Karpas-422 (cell line): ENCODE measurements at regions not wholly inside any gene's neighbourhood (a gene's known extent, or its start where the extent isn't known, plus 50 kb on each side); places are given as distances from the start of the nearest gene placed in this dataset.
"Not testable (repeated sequence)": the region's sequence is repeated elsewhere in the genome, so short reads cannot be mapped to it uniquely, and the experiment has no call there.

Experiments
- DNase-seq: peaks from one replicate; pipeline ENCODE4 v3.0.0-alpha.2; 2015
- H2AFZ ChIP-seq: fragments of 200-600 bp; sonication (generic); 2 replicates; pipeline ENCODE4 v1.6.1; 2014; ENCODE audit warnings: antibody characterized with exemption, low read length, mixed read lengths
- H3K27ac ChIP-seq: fragments of 200-600 bp; sonication (generic); 2 replicates; pipeline ENCODE4 v1.5.1; 2014; ENCODE audit warnings: mild to moderate bottlenecking, low read length, moderate library complexity
- H3K27me3 ChIP-seq: fragments of 200-600 bp; sonication (generic); 2 replicates; pipeline ENCODE4 v1.6.1; 2014; ENCODE audit warnings: low read length, mixed read lengths
- H3K36me3 ChIP-seq: fragments of 200-600 bp; sonication (generic); 2 replicates; pipeline ENCODE4 v1.6.1; 2014; ENCODE audit warnings: low read length, mixed read lengths; ENCODE audit not compliant: insufficient read depth
- H3K4me1 ChIP-seq: fragments of 200-600 bp; sonication (generic); 2 replicates; pipeline ENCODE4 v1.6.1; 2014; ENCODE audit warnings: mild to moderate bottlenecking, low read length, mixed read lengths
- H3K4me2 ChIP-seq: fragments of 200-600 bp; sonication (generic); 2 replicates; pipeline ENCODE4 v1.6.1; 2014; ENCODE audit warnings: low read length, low read depth, mild to moderate bottlenecking; ENCODE audit not compliant: poor library complexity, severe bottlenecking
- H3K4me3 ChIP-seq: fragments of 200-600 bp; sonication (generic); 2 replicates; pipeline ENCODE4 v1.5.1; 2014; ENCODE audit warnings: mild to moderate bottlenecking, antibody characterized with exemption, low read length, mixed read lengths
- H3K79me2 ChIP-seq: fragments of 200-600 bp; sonication (generic); 2 replicates; pipeline ENCODE4 v1.6.1; 2014; ENCODE audit warnings: mild to moderate bottlenecking, low read length, mixed read lengths
- H3K9ac ChIP-seq: fragments of 200-600 bp; sonication (generic); 2 replicates; pipeline ENCODE4 v1.6.0; 2014; ENCODE audit warnings: low read length
- H3K9me2 ChIP-seq: fragments of 200-600 bp; sonication (generic), shearing (Covaris generic); replicated peaks from 2 replicates; pipeline ENCODE4 v1.6.0; 2014; ENCODE audit warnings: mild to moderate bottlenecking, low read length, moderate library complexity; ENCODE audit not compliant: insufficient read depth
- H3K9me3 ChIP-seq: fragments of 300-700, 200-600 bp; sonication (generic); 2 replicates; pipeline ENCODE4 v1.6.1; 2014; ENCODE audit warnings: low read length, mixed read lengths
- H4K20me1 ChIP-seq: fragments of 200-600 bp; sonication (generic); 2 replicates; pipeline ENCODE4 v1.6.1; 2014; ENCODE audit warnings: mild to moderate bottlenecking, antibody characterized with exemption, low read length, low read depth; ENCODE audit not compliant: insufficient read depth

DNA sequence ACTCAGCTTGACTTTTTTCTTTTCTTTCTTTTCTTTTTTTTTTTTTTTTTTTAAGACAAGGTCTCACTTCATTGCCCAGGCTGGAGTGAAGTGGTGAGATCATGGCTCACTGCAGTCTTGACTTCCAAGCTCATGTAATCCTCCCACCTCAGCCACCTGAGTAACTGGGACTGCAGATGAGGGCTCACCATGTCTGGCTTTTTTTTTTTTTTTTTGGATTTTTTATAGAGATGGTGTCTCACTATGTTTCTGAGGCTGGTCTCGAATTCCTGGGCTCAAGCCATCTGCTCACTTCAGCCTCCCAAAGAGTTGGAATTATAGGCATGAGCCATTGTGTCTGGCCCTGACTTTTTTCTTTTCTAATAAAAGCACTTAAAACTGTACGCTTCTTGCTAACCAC is 358.2 kb upstream of the IGFBP3 start:
- no peaks in the 10 kb centered on the region for H3K9me3 ChIP-seq
- no peak overlapping the region for H3K4me2 ChIP-seq
- no peaks in the 10 kb centered on the region for H3K27me3 ChIP-seq
- no peaks in the 10 kb centered on the region for H3K9me2 ChIP-seq
- no peaks in the 10 kb centered on the region for H3K36me3 ChIP-seq
- H3K4me3 ChIP-seq = no peak overlapping the region
- H3K4me1 ChIP-seq = no peaks in the 10 kb centered on the region
- no peak overlapping the region for H2AFZ ChIP-seq
- no peaks in the 10 kb centered on the region for H4K20me1 ChIP-seq
- H3K79me2 ChIP-seq = no peaks in the 10 kb centered on the region
- no peak overlapping the region for H3K27ac ChIP-seq
- H3K9ac ChIP-seq = no peak overlapping the region
- no peak for DNase-seq

DNA sequence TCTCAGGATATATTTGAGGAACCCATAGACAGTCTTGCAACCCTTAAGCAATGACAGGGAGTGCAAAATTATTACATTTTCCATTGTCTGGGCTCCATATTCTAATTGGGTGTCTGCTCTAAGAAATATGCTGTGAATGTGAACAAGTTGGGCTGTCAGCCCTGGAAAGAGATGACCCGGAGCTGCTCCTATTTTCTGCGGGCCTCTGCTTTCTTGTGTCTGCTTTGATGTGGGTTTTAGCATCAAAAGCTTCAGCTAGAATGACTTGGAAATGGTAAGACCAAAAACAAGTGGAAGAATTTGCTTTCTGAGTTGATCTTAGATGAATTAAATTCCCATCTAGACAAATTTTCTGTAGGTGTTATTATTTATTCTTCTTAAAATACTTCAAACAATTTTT is 343.6 kb upstream of the IGFBP3 start:
- Histone ChIP-seq H3K9me2 (no peaks in the 10 kb centered on the region), H2AFZ (no peak overlapping the region), H4K20me1 (no peaks in the 10 kb centered on the region), H3K27ac (no peak overlapping the region), H3K36me3 (no peaks in the 10 kb centered on the region), H3K9ac (no peak overlapping the region), H3K4me2 (no peak overlapping the region), H3K9me3 (0 out of 2 replicates have a peak, but pooled peaks cover 4% of the 10 kb centered on the region), H3K27me3 (no peaks in the 10 kb centered on the region), H3K79me2 (no peaks in the 10 kb centered on the region), H3K4me1 (no peaks in the 10 kb centered on the region), H3K4me3 (no peak overlapping the region)
- DNase-seq = no peak

DNA sequence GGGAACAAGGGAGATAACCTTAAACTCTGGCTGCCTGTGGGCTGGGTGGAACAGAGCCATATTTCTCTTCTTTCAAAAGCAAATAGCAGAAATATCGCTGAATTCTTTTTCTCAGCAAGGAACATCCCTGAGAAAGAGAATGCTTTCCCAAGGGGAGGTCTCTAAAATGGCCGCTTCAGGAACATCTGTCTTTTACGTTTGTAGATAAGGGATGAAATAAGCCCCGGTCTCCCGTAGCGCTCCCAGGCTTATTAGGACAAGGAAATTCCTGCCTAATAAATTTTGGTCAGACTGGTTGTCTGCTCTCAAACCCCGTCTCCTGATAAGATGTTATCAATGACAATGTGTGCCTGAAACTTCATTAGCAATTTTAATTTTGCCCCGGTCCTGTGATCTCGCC is 340.6 kb upstream of the IGFBP3 start:
- not testable (repeated sequence) for H3K9me3 ChIP-seq, H3K27ac ChIP-seq, H3K36me3 ChIP-seq, H3K9ac ChIP-seq, H2AFZ ChIP-seq, H3K79me2 ChIP-seq, DNase-seq, H3K4me2 ChIP-seq, H3K4me3 ChIP-seq, H3K9me2 ChIP-seq, H3K4me1 ChIP-seq, H3K27me3 ChIP-seq, H4K20me1 ChIP-seq

DNA sequence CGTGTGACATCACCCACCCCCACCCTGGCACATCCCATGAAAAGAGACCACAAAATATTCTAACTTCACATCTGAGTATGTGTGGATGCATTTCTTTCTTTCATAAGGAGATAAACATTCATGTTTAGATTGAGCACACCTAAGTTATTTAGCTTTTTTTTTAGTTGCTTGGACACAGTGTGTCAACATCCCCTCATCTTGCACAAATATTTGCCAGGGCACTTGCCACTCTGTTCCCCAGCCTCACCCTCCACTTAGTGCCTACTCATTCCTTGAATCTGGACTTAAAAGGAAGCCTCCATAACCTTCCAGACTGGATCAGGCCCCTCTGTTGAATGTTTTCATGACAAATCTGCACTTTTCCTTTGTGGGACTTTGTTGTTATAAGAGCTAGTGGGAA is 338.9 kb upstream of the IGFBP3 start:
- Histone ChIP-seq H3K79me2 (no peaks in the 10 kb centered on the region), H3K36me3 (no peaks in the 10 kb centered on the region), H3K4me2 (no peak overlapping the region), H3K27ac (no peak overlapping the region), H3K27me3 (no peaks in the 10 kb centered on the region), H3K9me3 (0 out of 2 replicates have a peak, but pooled peaks cover 4% of the 10 kb centered on the region), H4K20me1 (no peaks in the 10 kb centered on the region), H3K9me2 (no peaks in the 10 kb centered on the region), H3K4me3 (no peak overlapping the region), H2AFZ (no peak overlapping the region), H3K4me1 (no peaks in the 10 kb centered on the region), H3K9ac (no peak overlapping the region)
- DNase-seq = no peak

DNA sequence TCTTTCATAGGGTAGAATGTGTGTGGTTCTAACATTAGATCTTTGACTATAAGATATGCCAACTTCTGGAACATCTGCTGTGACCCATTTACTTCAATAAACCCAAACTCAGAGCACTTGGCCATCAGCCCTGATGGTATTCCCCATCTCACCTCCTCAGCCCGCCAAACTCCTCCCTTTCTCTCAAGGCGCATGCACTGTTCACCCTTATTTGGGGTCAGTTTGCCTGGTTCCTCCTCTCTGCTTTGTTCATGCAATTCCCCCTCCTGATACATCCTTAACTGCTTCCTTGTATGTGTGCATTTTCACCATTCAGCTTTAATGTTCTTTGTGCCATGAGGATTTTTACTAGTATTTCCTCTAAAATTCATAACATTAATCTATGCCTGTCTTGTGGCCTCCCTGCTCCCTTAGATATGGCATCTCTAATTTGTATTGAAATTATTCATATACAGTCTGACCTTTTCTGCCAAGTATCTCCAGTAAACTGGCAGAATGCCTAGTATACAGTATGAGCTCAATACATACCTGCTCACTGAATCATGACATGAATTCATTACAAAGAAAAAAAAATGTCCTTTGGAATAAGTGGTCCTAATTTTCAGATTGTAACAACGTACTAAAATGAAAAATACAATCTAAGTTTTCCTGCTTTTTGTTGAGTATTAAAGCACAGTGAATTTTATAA is 336.8 kb upstream of the IGFBP3 start:
- Histone ChIP-seq H3K9ac (no peak overlapping the region), H2AFZ (no peak overlapping the region), H3K4me3 (no peak overlapping the region), H3K27ac (no peak overlapping the region), H3K9me2 (no peaks in the 10 kb centered on the region), H3K36me3 (no peaks in the 10 kb centered on the region), H3K4me1 (no peaks in the 10 kb centered on the region), H3K4me2 (no peak overlapping the region), H3K9me3 (0 out of 2 replicates have a peak, but pooled peaks cover 4% of the 10 kb centered on the region), H4K20me1 (no peaks in the 10 kb centered on the region), H3K79me2 (no peaks in the 10 kb centered on the region), H3K27me3 (no peaks in the 10 kb centered on the region)
- no peak for DNase-seq

DNA sequence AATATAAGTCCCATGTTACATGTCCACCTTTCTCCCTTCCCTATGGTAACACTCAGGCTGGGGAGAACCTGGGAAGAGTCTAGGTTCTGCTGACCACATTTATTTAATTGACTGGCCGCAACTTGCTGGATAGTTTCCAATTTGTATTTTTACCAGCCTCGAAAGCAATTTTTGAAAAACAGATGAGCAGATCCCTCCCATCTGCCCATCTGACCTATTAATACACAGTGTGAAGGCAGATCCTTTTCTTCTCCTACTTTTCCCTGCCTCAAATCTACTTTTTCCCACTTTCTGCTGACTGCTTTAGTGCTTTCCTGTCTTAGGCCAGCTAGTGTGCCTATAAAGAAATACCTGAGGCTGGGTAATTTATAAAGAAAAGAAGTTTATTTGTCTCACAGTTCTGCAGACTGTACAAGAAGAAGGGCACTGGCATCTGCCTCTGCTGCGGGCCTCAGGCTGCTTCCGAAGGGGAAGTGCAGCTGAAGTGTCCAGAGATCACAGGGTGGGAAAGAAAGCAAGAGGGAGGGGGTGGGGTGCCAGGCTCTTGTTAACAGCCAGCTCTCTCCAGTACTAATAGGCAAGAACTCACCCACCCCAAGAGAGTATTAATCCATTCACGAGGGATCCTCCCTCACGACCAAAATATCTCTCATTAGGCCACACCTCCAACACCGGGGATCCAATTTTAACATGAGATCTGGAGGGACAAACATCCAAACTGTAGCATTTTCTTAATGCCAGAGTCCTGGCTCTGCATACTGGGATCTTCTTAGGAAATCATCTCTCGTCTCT is 336.0 kb upstream of the IGFBP3 start:
- H3K27ac ChIP-seq = no peak overlapping the region
- no peaks in the 10 kb centered on the region for H3K4me1 ChIP-seq
- H3K4me2 ChIP-seq = no peak overlapping the region
- no peak overlapping the region for H3K9ac ChIP-seq
- no peaks in the 10 kb centered on the region for H3K9me2 ChIP-seq
- H3K36me3 ChIP-seq = no peaks in the 10 kb centered on the region
- no peaks in the 10 kb centered on the region for H3K27me3 ChIP-seq
- H3K4me3 ChIP-seq = no peak overlapping the region
- H3K79me2 ChIP-seq = no peaks in the 10 kb centered on the region
- H2AFZ ChIP-seq = no peak overlapping the region
- DNase-seq = no peak
- H4K20me1 ChIP-seq = no peaks in the 10 kb centered on the region
- H3K9me3 ChIP-seq = 0 out of 2 replicates have a peak, but pooled peaks cover 4% of the 10 kb centered on the region

DNA sequence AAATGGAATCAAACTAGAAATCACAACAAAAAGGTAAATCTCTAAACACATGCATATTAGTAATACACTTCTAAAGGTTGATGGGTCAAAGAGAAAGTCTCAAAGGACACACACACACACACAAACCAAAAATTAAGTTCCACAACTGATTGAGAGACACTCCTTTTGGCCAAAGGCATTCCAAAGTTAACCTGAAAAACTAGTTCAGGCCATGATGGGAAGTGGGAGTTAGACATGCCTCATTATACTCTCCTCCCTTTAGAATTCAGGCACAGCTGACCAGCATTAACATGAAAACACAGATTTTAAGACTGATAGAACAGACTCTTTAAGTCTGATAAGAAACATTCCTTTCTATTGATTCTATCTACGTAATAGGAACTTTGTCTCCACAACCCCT is 332.4 kb upstream of the IGFBP3 start:
- H3K27me3 ChIP-seq = no peaks in the 10 kb centered on the region
- no peak for DNase-seq
- H3K79me2 ChIP-seq = no peaks in the 10 kb centered on the region
- no peak overlapping the region for H3K9ac ChIP-seq
- no peak overlapping the region for H2AFZ ChIP-seq
- no peaks in the 10 kb centered on the region for H3K4me1 ChIP-seq
- H4K20me1 ChIP-seq = no peaks in the 10 kb centered on the region
- H3K36me3 ChIP-seq = no peaks in the 10 kb centered on the region
- H3K27ac ChIP-seq = no peak overlapping the region
- no peaks in the 10 kb centered on the region for H3K9me2 ChIP-seq
- no peaks in the 10 kb centered on the region for H3K9me3 ChIP-seq
- no peak overlapping the region for H3K4me3 ChIP-seq
- H3K4me2 ChIP-seq = no peak overlapping the region

GRCh38 chr7:46247664-46248063 is 326.6 kb upstream of the IGFBP3 start:
- no peak overlapping the region for H3K4me2 ChIP-seq
- H3K9ac ChIP-seq = no peak overlapping the region
- no peak for DNase-seq
- no peak overlapping the region for H3K4me3 ChIP-seq
- H3K4me1 ChIP-seq = no peaks in the 10 kb centered on the region
- no peaks in the 10 kb centered on the region for H3K9me3 ChIP-seq
- no peaks in the 10 kb centered on the region for H3K79me2 ChIP-seq
- H2AFZ ChIP-seq = no peak overlapping the region
- no peak overlapping the region for H3K27ac ChIP-seq
- no peaks in the 10 kb centered on the region for H3K27me3 ChIP-seq
- no peaks in the 10 kb centered on the region for H4K20me1 ChIP-seq
- no peaks in the 10 kb centered on the region for H3K36me3 ChIP-seq
- no peaks in the 10 kb centered on the region for H3K9me2 ChIP-seq
